Mucosa of descending colon (tissue), 3 donors: ENCODE measurements at regions not wholly inside any gene's neighbourhood (a gene's known extent, or its start where the extent isn't known, plus 50 kb on each side); places are given as distances from the start of the nearest gene placed in this dataset.
"Not testable (repeated sequence)": the region's sequence is repeated elsewhere in the genome, so short reads cannot be mapped to it uniquely, and the experiment has no call there.

Source experiments
- ATAC-seq: fragments of 200-7000 bp; cut with Tn5 transposase; one replicate; pipeline ENCODE4 v1.9.1; 2020; ENCODE audit warnings: mild to moderate bottlenecking, moderate library complexity
- DNase-seq, 3 donors: peaks; one replicate each; pipeline ENCODE4 v3.0.0-alpha.2; 2020
- H3K36me3 ChIP-seq: fragments of 200-600 bp; one replicate; pipeline ENCODE4 v1.8.0; 2021; ENCODE audit warnings: low read depth, mild to moderate bottlenecking
- H3K4me1 ChIP-seq: fragments of 200-600 bp; one replicate; pipeline ENCODE4 v1.8.0; 2021; ENCODE audit warnings: low read depth, mild to moderate bottlenecking
- H3K4me3 ChIP-seq: fragments of 200-600 bp; one replicate; pipeline ENCODE4 v1.8.0; 2021; ENCODE audit warnings: mild to moderate bottlenecking
- H3K9me3 ChIP-seq: fragments of 200-600 bp; one replicate; pipeline ENCODE4 v1.8.0; 2021; ENCODE audit warnings: mild to moderate bottlenecking
- CTCF ChIP-seq: fragments of 200-600 bp; IDR thresholded peaks from one replicate; pipeline ENCODE4 v1.8.0; 2022; ENCODE audit warnings: antibody characterized with exemption, mild to moderate bottlenecking
- intact Hi-C, 2 donors: fragments of 100-400 bp; cut with DNase I in 1 of 2; cut with micrococcal nuclease in 1 of 2; formaldehyde crosslinking; loops; one replicate each; pipeline versions ENCODE4 v1.11.0 to v1.11.1; 2022; cut with DNase I, micrococcal nuclease
- donor health status: DM: no; HTN: no; CAD: no; lungs with moderate emphysema.
- donor health status: DM: no; HTN: no; CAD: no.
- donor health status: DM: no; HTN: yes; CAD: no.

DNA sequence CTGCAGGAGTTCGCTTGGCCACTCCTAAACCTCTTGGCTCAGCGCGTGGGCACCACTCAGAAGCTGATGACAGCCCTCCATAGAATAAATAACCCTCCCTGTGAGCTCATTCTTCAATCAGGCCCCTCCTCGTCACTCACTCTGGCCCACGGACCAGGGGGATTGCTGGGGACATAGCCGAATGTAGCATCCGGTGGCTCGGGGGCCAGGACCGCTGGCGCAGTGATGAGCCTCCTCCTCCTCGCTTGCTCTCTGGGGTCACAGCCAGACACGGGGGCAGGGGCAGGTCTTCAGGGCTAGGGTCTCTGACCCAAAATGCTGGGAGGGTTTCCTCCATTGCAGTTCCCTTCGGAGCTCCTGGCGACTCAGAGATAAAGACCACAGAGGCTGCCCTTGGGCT, 79.9 kb downstream of the TFAP2C start:
- no peak for DNase-seq
- Histone ChIP-seq H3K4me3 (no peak overlapping the region), H3K4me1 (no peaks in the 10 kb centered on the region), H3K9me3 (no peaks in the 10 kb centered on the region), H3K36me3 (no peaks in the 10 kb centered on the region)
- no peak for TF ChIP-seq CTCF
- intact Hi-C loops = no loop called here
- no peak for ATAC-seq

DNA sequence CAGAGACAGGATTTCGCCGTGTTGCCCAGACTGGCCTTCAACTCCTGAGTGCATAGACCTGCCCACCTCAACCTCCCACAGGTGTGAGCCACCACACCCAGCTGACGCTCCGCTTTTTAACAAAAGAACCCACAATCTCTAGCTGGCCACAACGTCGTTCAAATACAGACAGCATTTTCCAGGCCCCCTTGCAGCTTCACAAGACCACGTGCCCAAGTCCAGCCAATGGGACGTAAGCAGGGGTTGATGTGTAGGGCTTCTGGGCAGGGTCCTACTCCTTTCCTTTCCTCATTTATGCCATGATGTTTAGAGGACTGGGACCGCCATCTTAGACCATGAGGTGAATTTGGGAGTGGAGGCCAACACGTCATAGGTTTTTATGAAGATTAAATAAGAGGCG, 81.0 kb downstream of the TFAP2C start:
- Histone ChIP-seq H3K4me1 (no peaks in the 10 kb centered on the region), H3K9me3 (no peaks in the 10 kb centered on the region), H3K4me3 (no peak overlapping the region), H3K36me3 (no peaks in the 10 kb centered on the region)
- no peak for ATAC-seq
- DNase-seq = no peak
- TF ChIP-seq CTCF = no peak
- intact Hi-C loops = no loop called here

GRCh38 chr20:56710577-56710976, 81.5 kb downstream of the TFAP2C start:
- ATAC-seq, H3K9me3 ChIP-seq, H3K4me1 ChIP-seq, intact Hi-C loops, H3K4me3 ChIP-seq, DNase-seq, H3K36me3 ChIP-seq: not testable (repeated sequence)

GRCh38 chr20:56711018-56711417, 81.9 kb downstream of the TFAP2C start:
- Histone ChIP-seq H3K4me3 (no peak overlapping the region), H3K4me1 (no peaks in the 10 kb centered on the region), H3K9me3 (no peaks in the 10 kb centered on the region), H3K36me3 (no peaks in the 10 kb centered on the region)
- intact Hi-C loops = no loop called here
- DNase-seq = no peak
- no peak for ATAC-seq
- TF ChIP-seq CTCF = no peak

DNA sequence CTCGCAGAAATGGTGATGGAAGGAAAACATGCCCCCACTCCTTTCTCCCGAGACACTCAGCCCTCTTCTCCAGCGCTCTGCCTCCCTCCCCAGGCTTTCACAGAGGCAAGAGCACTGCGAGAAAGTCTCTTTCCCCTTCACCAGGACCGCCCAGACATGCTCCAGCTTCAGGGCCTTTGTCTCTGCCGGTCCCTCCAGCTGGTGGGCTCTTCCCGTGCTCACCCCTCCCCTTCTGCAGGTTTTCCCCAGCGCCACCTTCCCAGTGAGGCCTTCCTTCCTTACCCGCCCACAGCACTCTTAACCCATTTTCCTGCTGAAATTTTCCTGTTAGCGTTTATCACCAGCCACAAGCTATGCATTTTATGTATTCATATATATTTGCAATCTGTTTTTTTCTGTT, 86.2 kb downstream of the TFAP2C start:
- no peak for DNase-seq

DNA sequence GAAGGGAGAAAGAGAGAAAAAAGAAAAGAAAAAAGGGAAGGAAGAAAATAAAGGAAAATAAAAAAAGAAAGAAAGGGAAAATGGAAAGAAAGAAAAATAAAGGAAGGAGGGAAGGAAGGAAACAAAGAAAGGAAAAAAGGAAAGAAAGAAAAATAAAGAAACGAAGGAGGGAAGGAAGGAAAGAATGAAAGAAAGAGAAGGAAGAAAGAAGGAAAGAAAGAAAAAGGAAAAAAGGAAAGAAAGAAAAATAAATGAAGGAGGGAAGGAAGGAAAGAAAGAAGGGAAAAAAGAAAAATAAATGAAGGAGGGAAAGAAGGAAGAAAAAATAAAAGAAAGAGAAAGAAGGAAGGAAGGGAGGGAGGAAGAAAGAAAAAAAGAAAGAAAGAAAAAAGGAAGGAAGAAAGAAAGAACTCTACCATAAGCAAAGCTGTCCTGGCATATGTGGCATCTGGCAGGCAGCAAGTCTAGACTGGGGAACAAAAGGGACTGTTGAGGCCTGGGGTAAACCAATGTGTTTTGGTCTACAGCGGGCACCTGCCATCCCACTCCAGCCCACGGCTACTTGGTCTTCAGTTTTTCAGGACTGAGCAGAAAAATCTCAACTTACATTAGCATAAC, 86.9 kb downstream of the TFAP2C start:
- intact Hi-C loops = no loop called here
- DNase-seq = no peak
- Histone ChIP-seq H3K9me3 (no peaks in the 10 kb centered on the region), H3K4me3 (no peak overlapping the region), H3K36me3 (no peaks in the 10 kb centered on the region), H3K4me1 (no peaks in the 10 kb centered on the region)
- ATAC-seq = no peak
- TF ChIP-seq CTCF = no peak

More for the DNA sequence above, 86.2 kb downstream of the TFAP2C start:
- no peak for TF ChIP-seq CTCF
- Histone ChIP-seq H3K9me3 (no peaks in the 10 kb centered on the region), H3K4me1 (no peaks in the 10 kb centered on the region), H3K36me3 (no peaks in the 10 kb centered on the region), H3K4me3 (no peak overlapping the region)
- ATAC-seq = no peak
- intact Hi-C loops = no loop called here
